HG03103 (cell line): ENCODE measurements at regions not wholly inside any gene's neighbourhood (a gene's known extent, or its start where the extent isn't known, plus 50 kb on each side); places are given as distances from the start of the nearest gene placed in this dataset.

ENCODE experiments used
- ATAC-seq: cut with Tn5 transposase; IDR thresholded peaks from one replicate; pipeline ENCODE4 v1.9.1; 2021; ENCODE audit warnings: low read depth; ENCODE audit not compliant: unreplicated experiment

- ATAC-seq, result no peak
Observed at GRCh38 chr15:87403973-87404372, 852.6 kb downstream of the NTRK3 start.

- no peak for ATAC-seq
Observed at GRCh38 chr15:87401973-87402372, 854.6 kb downstream of the NTRK3 start.

- ATAC-seq, result no peak
Observed at GRCh38 chr15:87394676-87395075, 861.9 kb downstream of the NTRK3 start.

- ATAC-seq, result no peak
Observed at GRCh38 chr15:87387766-87388165, 868.8 kb downstream of the NTRK3 start.

- ATAC-seq, result no peak
Observed at GRCh38 chr15:87374339-87374738, 882.2 kb downstream of the NTRK3 start.

- ATAC-seq, result no peak
Observed at GRCh38 chr15:87369269-87369668, 887.3 kb downstream of the NTRK3 start.

- ATAC-seq, result no peak
Observed at GRCh38 chr15:87368511-87368910, 888.0 kb downstream of the NTRK3 start.

GRCh38 chr15:87365186-87365585 lies 891.4 kb downstream of the NTRK3 start:
- ATAC-seq, result no peak

GRCh38 chr15:87362531-87362930 lies 894.0 kb downstream of the NTRK3 start:
- no peak for ATAC-seq

- no peak for ATAC-seq
Observed at GRCh38 chr15:87357637-87358313, 898.8 kb downstream of the NTRK3 start.

GRCh38 chr15:87355946-87356345 lies 900.6 kb downstream of the NTRK3 start:
- no peak for ATAC-seq

- no peak for ATAC-seq
Observed at GRCh38 chr15:87354661-87355410, 901.7 kb downstream of the NTRK3 start.

- no peak for ATAC-seq
Observed at GRCh38 chr15:87349181-87349580, 907.4 kb downstream of the NTRK3 start.

GRCh38 chr15:87348746-87349145 lies 907.8 kb downstream of the NTRK3 start:
- ATAC-seq, result no peak

GRCh38 chr15:87347806-87348515 lies 908.6 kb downstream of the NTRK3 start:
- ATAC-seq, result no peak

GRCh38 chr15:87345961-87346360 lies 910.6 kb downstream of the NTRK3 start:
- no peak for ATAC-seq

GRCh38 chr15:87343966-87344365 lies 912.6 kb downstream of the NTRK3 start:
- no peak for ATAC-seq

- ATAC-seq, result no peak
Observed at GRCh38 chr15:87340370-87340769, 916.2 kb downstream of the NTRK3 start.

GRCh38 chr15:87326269-87326668 lies 930.3 kb downstream of the NTRK3 start:
- no peak for ATAC-seq

GRCh38 chr15:87322870-87323269 lies 933.7 kb downstream of the NTRK3 start:
- no peak for ATAC-seq

- no peak for ATAC-seq
Observed at GRCh38 chr15:87322265-87322664, 934.3 kb downstream of the NTRK3 start.

- ATAC-seq, result no peak
Observed at GRCh38 chr15:87317900-87318299, 938.6 kb downstream of the NTRK3 start.
